Parathyroid adenoma (tissue), 2 donors: ENCODE measurements at regions not wholly inside any gene's neighbourhood (a gene's known extent, or its start where the extent isn't known, plus 50 kb on each side); places are given as distances from the start of the nearest gene placed in this dataset.
"Not testable (repeated sequence)": the region's sequence is repeated elsewhere in the genome, so short reads cannot be mapped to it uniquely, and the experiment has no call there.

Experiments
- H2AFZ ChIP-seq: fragments of 300-600 bp; sonication (generic); one replicate; pipeline ENCODE4 v1.7.0; 2017; ENCODE audit warnings: antibody characterized with exemption, mild to moderate bottlenecking
- H3K27ac ChIP-seq: fragments of 300-600 bp; sonication (generic); one replicate; pipeline ENCODE4 v1.7.0; 2017
- H3K27me3 ChIP-seq: fragments of 300-600 bp; sonication (generic); one replicate; pipeline ENCODE4 v1.7.0; 2017; ENCODE audit warnings: low read length; ENCODE audit not compliant: control insufficient read depth, insufficient read depth
- H3K36me3 ChIP-seq: fragments of 300-600 bp; sonication (generic); one replicate; pipeline ENCODE4 v1.7.0; 2017; ENCODE audit warnings: low read length; ENCODE audit not compliant: control insufficient read depth, insufficient read depth
- H3K4me1 ChIP-seq: fragments of 300-600 bp; sonication (generic); one replicate; pipeline ENCODE4 v1.7.0; 2017; ENCODE audit warnings: control low read depth
- H3K4me2 ChIP-seq: fragments of 300-600 bp; sonication (generic); one replicate; pipeline ENCODE4 v1.7.0; 2017; ENCODE audit warnings: low read length
- H3K4me3 ChIP-seq: fragments of 300-600 bp; sonication (generic); one replicate; pipeline ENCODE4 v1.7.0; 2017; ENCODE audit warnings: low read depth, low read length
- H3K79me2 ChIP-seq: fragments of 300-600 bp; sonication (generic); one replicate; pipeline ENCODE4 v1.7.0; 2017; ENCODE audit warnings: control low read depth
- H3K9ac ChIP-seq: fragments of 300-600 bp; sonication (generic); one replicate; pipeline ENCODE4 v1.7.0; 2017; ENCODE audit warnings: mild to moderate bottlenecking
- H3K9me3 ChIP-seq: fragments of 300-600 bp; sonication (generic); one replicate; pipeline ENCODE4 v1.7.0; 2017; ENCODE audit warnings: low read length; ENCODE audit not compliant: control insufficient read depth
- TF ChIP-seq, protein P1 (sequence below): fragments of 300-600 bp; sonication (generic); IDR thresholded peaks from one replicate; pipeline ENCODE4 v1.7.0; 2017; ENCODE audit warnings: antibody characterized with exemption, mild to moderate bottlenecking
- donor health status: primary hyperparathyroidism.

DNA sequence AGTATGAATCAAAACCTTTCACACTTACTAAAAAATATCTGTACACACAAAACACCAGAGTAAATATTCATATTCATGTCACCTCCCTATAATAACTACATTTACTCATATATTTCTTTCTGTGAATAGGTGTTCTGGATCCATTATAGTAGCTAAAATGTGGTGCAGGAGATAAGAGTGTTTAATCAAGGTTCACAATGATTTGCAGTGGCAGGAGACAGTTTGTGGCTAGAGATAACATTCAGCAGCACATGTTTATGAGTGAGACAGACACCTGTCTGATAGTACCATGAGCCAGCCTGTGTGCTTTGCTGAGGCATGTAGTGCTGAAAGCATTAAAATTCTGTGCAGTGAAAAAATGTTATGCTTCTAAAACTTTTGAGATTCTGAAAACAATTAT, 410.3 kb downstream of the SRGAP2C start:
- H3K4me2 ChIP-seq: no peak overlapping the region
- TF ChIP-seq, protein P1, sequence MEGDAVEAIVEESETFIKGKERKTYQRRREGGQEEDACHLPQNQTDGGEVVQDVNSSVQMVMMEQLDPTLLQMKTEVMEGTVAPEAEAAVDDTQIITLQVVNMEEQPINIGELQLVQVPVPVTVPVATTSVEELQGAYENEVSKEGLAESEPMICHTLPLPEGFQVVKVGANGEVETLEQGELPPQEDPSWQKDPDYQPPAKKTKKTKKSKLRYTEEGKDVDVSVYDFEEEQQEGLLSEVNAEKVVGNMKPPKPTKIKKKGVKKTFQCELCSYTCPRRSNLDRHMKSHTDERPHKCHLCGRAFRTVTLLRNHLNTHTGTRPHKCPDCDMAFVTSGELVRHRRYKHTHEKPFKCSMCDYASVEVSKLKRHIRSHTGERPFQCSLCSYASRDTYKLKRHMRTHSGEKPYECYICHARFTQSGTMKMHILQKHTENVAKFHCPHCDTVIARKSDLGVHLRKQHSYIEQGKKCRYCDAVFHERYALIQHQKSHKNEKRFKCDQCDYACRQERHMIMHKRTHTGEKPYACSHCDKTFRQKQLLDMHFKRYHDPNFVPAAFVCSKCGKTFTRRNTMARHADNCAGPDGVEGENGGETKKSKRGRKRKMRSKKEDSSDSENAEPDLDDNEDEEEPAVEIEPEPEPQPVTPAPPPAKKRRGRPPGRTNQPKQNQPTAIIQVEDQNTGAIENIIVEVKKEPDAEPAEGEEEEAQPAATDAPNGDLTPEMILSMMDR: no peak

DNA sequence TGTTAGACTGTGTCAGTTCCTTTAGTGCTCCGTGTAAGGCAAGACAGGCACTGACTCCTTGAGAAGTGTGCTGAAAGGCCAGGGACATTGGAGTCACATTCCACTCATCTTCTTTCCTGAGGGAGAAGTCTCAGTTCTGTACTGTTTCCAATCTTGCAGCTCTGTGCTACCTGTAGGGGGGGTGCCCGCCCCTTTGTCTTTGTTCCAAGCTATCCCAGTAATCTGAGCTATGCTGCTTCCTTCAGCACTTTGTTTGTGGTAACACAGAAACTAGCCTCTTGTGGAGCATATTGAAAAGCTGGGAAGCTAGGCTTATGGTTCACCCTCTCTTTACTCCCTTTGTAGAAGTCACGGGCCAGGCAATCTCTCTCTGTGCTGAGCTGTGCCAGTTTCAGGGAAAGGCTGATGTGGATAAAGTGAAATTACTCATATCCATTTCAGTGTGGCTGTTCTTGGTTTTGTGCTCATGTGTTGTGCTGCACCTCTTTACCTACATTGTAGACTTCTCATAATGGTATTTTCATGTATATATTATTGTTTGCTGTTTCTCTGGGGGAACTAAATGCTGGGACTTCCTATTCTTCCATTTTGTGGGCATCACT, 420.2 kb downstream of the SRGAP2C start:
- H3K4me2 ChIP-seq, H3K79me2 ChIP-seq, H3K9ac ChIP-seq, H3K4me1 ChIP-seq, H3K27ac ChIP-seq, H2AFZ ChIP-seq, H3K27me3 ChIP-seq, H3K36me3 ChIP-seq, H3K9me3 ChIP-seq, H3K4me3 ChIP-seq: not testable (repeated sequence)

More for the DNA sequence above, 410.3 kb downstream of the SRGAP2C start:
- H2AFZ ChIP-seq: no peak overlapping the region
- no peaks in the 10 kb centered on the region for H3K9me3 ChIP-seq
- H3K79me2 ChIP-seq: no peaks in the 10 kb centered on the region
- no peaks in the 10 kb centered on the region for H3K27me3 ChIP-seq
- no peak overlapping the region for H3K4me3 ChIP-seq
- no peak overlapping the region for H3K9ac ChIP-seq
- no peak overlapping the region for H3K27ac ChIP-seq
- no peaks in the 10 kb centered on the region for H3K4me1 ChIP-seq
- H3K36me3 ChIP-seq: no peaks in the 10 kb centered on the region

DNA sequence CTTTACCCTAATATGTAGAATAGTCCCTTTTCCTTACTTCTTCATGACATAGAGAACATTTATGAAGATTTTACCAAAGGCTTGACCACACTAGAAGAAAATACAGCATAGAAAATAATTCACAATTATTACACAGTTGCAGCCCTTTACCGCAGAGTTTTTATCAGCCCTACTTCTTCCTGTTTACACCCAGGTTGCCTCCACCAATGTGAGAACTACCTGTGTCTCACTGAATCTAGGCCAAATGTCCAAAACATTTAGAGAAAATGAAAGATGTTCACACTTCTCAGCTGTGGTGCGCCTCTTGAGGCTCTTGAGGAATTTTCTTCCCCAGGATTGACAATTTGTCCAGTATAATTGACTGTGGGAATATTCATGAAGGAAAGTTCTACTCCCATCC, 422.7 kb downstream of the SRGAP2C start:
- H3K9ac ChIP-seq, H3K27me3 ChIP-seq: not testable (repeated sequence)

More for the DNA sequence above, 422.7 kb downstream of the SRGAP2C start:
- not testable (repeated sequence) for H3K27ac ChIP-seq, H3K4me1 ChIP-seq, H3K4me2 ChIP-seq, H3K36me3 ChIP-seq, H3K9me3 ChIP-seq, H3K79me2 ChIP-seq, H3K4me3 ChIP-seq, H2AFZ ChIP-seq
